ENCODE measurements at regions not wholly inside any gene's neighbourhood (a gene's known extent, or its start where the extent isn't known, plus 50 kb on each side); places are given as distances from the start of the nearest gene placed in this dataset.

- no peak for TF ChIP-seq CTCF (IDR thresholded peaks at IDR 0.05)
- TF ChIP-seq EZH2 (IDR thresholded peaks at IDR 0.05; ENCODE audit: borderline replicate concordance, insufficient read depth, low read depth, low read length, poor library complexity, severe bottlenecking): no peak
Observed at GRCh38 chr3:4052706-4053105, 250.5 kb upstream of the SETMAR start.

Data from B cell (primary cell).